Mucosa of descending colon (tissue), 3 donors: ENCODE measurements at regions not wholly inside any gene's neighbourhood (a gene's known extent, or its start where the extent isn't known, plus 50 kb on each side); places are given as distances from the start of the nearest gene placed in this dataset.

Experiments used
- ATAC-seq: fragments of 200-7000 bp; cut with Tn5 transposase; one replicate; pipeline ENCODE4 v1.9.1; 2020; ENCODE audit warnings: mild to moderate bottlenecking, moderate library complexity
- DNase-seq, 3 donors: peaks; one replicate each; pipeline ENCODE4 v3.0.0-alpha.2; 2020
- H3K36me3 ChIP-seq: fragments of 200-600 bp; one replicate; pipeline ENCODE4 v1.8.0; 2021; ENCODE audit warnings: low read depth, mild to moderate bottlenecking
- H3K4me1 ChIP-seq: fragments of 200-600 bp; one replicate; pipeline ENCODE4 v1.8.0; 2021; ENCODE audit warnings: low read depth, mild to moderate bottlenecking
- H3K4me3 ChIP-seq: fragments of 200-600 bp; one replicate; pipeline ENCODE4 v1.8.0; 2021; ENCODE audit warnings: mild to moderate bottlenecking
- H3K9me3 ChIP-seq: fragments of 200-600 bp; one replicate; pipeline ENCODE4 v1.8.0; 2021; ENCODE audit warnings: mild to moderate bottlenecking
- CTCF ChIP-seq: fragments of 200-600 bp; IDR thresholded peaks from one replicate; pipeline ENCODE4 v1.8.0; 2022; ENCODE audit warnings: antibody characterized with exemption, mild to moderate bottlenecking
- intact Hi-C, 2 donors: fragments of 100-400 bp; cut with DNase I in 1 of 2; cut with micrococcal nuclease in 1 of 2; formaldehyde crosslinking; loops; one replicate each; pipeline versions ENCODE4 v1.11.0 to v1.11.1; 2022; cut with DNase I, micrococcal nuclease
- donor health status: DM: no; HTN: no; CAD: no; lungs with moderate emphysema.
- donor health status: DM: no; HTN: no; CAD: no.
- donor health status: DM: no; HTN: yes; CAD: no.

GRCh38 chr14:71695611-71696350, 236.4 kb upstream of the RGS6 start:
- intact Hi-C loops: no loop called here
- H3K4me3 ChIP-seq: no peak overlapping the region
- no peak for TF ChIP-seq CTCF
- H3K4me1 ChIP-seq: no peaks in the 10 kb centered on the region
- no peaks in the 10 kb centered on the region for H3K36me3 ChIP-seq
- no peaks in the 10 kb centered on the region for H3K9me3 ChIP-seq
- no peak for ATAC-seq
- DNase-seq: no peak

GRCh38 chr14:71698027-71698426, 234.2 kb upstream of the RGS6 start:
- no peak for DNase-seq
- no peaks in the 10 kb centered on the region for H3K4me1 ChIP-seq
- intact Hi-C loops: no loop called here
- TF ChIP-seq CTCF: no peak
- ATAC-seq: no peak
- no peaks in the 10 kb centered on the region for H3K36me3 ChIP-seq
- no peak overlapping the region for H3K4me3 ChIP-seq
- no peaks in the 10 kb centered on the region for H3K9me3 ChIP-seq

- ATAC-seq (no peak), DNase-seq (no peak)
- no peak for TF ChIP-seq CTCF
- Histone ChIP-seq H3K4me1 (no peaks in the 10 kb centered on the region), H3K4me3 (no peak overlapping the region), H3K9me3 (no peaks in the 10 kb centered on the region), H3K36me3 (no peaks in the 10 kb centered on the region)
- intact Hi-C loops: no loop called here
These were observed 233.6 kb upstream of the RGS6 start for GRCh38 chr14:71698673-71699072.

- intact Hi-C loops: no loop called here
- ATAC-seq (no peak), DNase-seq (no peak)
- no peaks in the 10 kb centered on the region for H3K9me3 ChIP-seq
- no peaks in the 10 kb centered on the region for H3K36me3 ChIP-seq
- H3K4me1 ChIP-seq: no peaks in the 10 kb centered on the region
- no peak for TF ChIP-seq CTCF
- no peak overlapping the region for H3K4me3 ChIP-seq
These were observed 230.2 kb upstream of the RGS6 start for GRCh38 chr14:71701990-71702389.

GRCh38 chr14:71702786-71703185, 229.4 kb upstream of the RGS6 start:
- DNase-seq (no peak), ATAC-seq (no peak)
- intact Hi-C loops: no loop called here
- TF ChIP-seq CTCF: no peak
- Histone ChIP-seq H3K9me3 (no peaks in the 10 kb centered on the region), H3K36me3 (no peaks in the 10 kb centered on the region), H3K4me1 (no peaks in the 10 kb centered on the region), H3K4me3 (no peak overlapping the region)

- Histone ChIP-seq H3K9me3 (no peaks in the 10 kb centered on the region), H3K4me3 (no peak overlapping the region), H3K4me1 (no peaks in the 10 kb centered on the region), H3K36me3 (no peaks in the 10 kb centered on the region)
- no peak for DNase-seq
- intact Hi-C loops: no loop called here
- no peak for ATAC-seq
- no peak for TF ChIP-seq CTCF
These were observed 228.8 kb upstream of the RGS6 start for GRCh38 chr14:71703477-71703876.
